WTC11 (cell line): ENCODE measurements at regions not wholly inside any gene's neighbourhood (a gene's known extent, or its start where the extent isn't known, plus 50 kb on each side); places are given as distances from the start of the nearest gene placed in this dataset.

Source experiments
- ATAC-seq: fragments of 200-7000 bp; cut with Tn5 transposase; 2 replicates; pipeline ENCODE4 v1.10.0; 2021; ENCODE audit warnings: mild to moderate bottlenecking, moderate library complexity
- CTCF ChIA-PET: fragments of 300-600 bp; sonication (Branson Sonifier 250); formaldehyde crosslinking; loops from one replicate; lab custom pipeline; 2021; ENCODE audit warnings: antibody characterized with exemption; lab: Charles Lee
- POLR2A ChIA-PET: fragments of 350-600 bp; sonication (Branson Sonifier 250); formaldehyde crosslinking; loops from one replicate; lab custom pipeline; 2021; ENCODE audit warnings: antibody characterized with exemption; lab: Charles Lee
- DNase-seq: peaks from one replicate; pipeline ENCODE4 v3.0.0; 2021; ENCODE audit warnings: low spot score
- H3K27ac Mint-ChIP-seq: 2 replicates; pipeline ENCODE4 v1.8.0; 2021; ENCODE audit warnings: mixed read lengths
- H3K27me3 Mint-ChIP-seq: 2 replicates; pipeline ENCODE4 v1.8.0; 2021; ENCODE audit warnings: low read depth, mild to moderate bottlenecking, moderate library complexity, mixed read lengths
- H3K36me3 Mint-ChIP-seq: 2 replicates; pipeline ENCODE4 v1.8.0; 2021; ENCODE audit warnings: mixed read lengths
- H3K4me1 Mint-ChIP-seq: 2 replicates; pipeline ENCODE4 v1.8.0; 2022; ENCODE audit warnings: mixed read lengths
- H3K4me3 Mint-ChIP-seq: 2 replicates; pipeline ENCODE4 v1.8.0; 2021; ENCODE audit warnings: mild to moderate bottlenecking, moderate library complexity, mixed read lengths
- H3K9me3 Mint-ChIP-seq: 2 replicates; pipeline ENCODE4 v1.8.0; 2021; ENCODE audit warnings: mixed read lengths
- CBFB ChIP-seq: sonication (generic); formaldehyde crosslinking; IDR thresholded peaks from 2 replicates; pipeline ENCODE4 v1.8.1; 2022; ENCODE audit warnings: mild to moderate bottlenecking, low read depth, missing genetic modification reagents
- E2F5 ChIP-seq: sonication (generic); formaldehyde crosslinking; IDR thresholded peaks from 2 replicates; pipeline ENCODE4 v1.8.1; 2022; ENCODE audit warnings: mild to moderate bottlenecking, moderate library complexity, missing genetic modification reagents
- ELF4 ChIP-seq: sonication (generic); formaldehyde crosslinking; IDR thresholded peaks from 2 replicates; pipeline ENCODE4 v1.8.1; 2022; ENCODE audit warnings: low read depth, mild to moderate bottlenecking, moderate library complexity, missing genetic modification reagents
- FOXJ3 ChIP-seq: sonication (generic); formaldehyde crosslinking; IDR thresholded peaks from 2 replicates; pipeline ENCODE4 v1.9.0; 2021; ENCODE audit warnings: missing genetic modification reagents, mild to moderate bottlenecking, borderline replicate concordance
- MLX ChIP-seq: sonication (generic); formaldehyde crosslinking; IDR thresholded peaks from 2 replicates; pipeline ENCODE4 v1.8.1; 2023; ENCODE audit warnings: mild to moderate bottlenecking, missing genetic modification reagents, moderate library complexity
- OVOL2 ChIP-seq: fragments of 250-450 bp; sonication (Bioruptor Pico); IDR thresholded peaks from 2 replicates; pipeline ENCODE4 v1.9.0; 2021; ENCODE audit warnings: mild to moderate bottlenecking, borderline replicate concordance
- PRRX2 ChIP-seq: fragments of 250-450 bp; sonication (Bioruptor Pico); IDR thresholded peaks from 2 replicates; pipeline ENCODE4 v1.8.0; 2021; ENCODE audit warnings: mild to moderate bottlenecking
- TEAD4 ChIP-seq: sonication (generic); formaldehyde crosslinking; IDR thresholded peaks from 2 replicates; pipeline ENCODE4 v1.8.0; 2022; ENCODE audit warnings: mild to moderate bottlenecking, missing genetic modification reagents
- TP53 ChIP-seq: sonication (generic); formaldehyde crosslinking; IDR thresholded peaks from 2 replicates; pipeline ENCODE4 v1.8.1; 2023; ENCODE audit warnings: mild to moderate bottlenecking, missing genetic modification reagents
- ZBTB21 ChIP-seq: sonication (generic); formaldehyde crosslinking; IDR thresholded peaks from 2 replicates; pipeline ENCODE4 v1.8.1; 2023; ENCODE audit warnings: mild to moderate bottlenecking, missing genetic modification reagents, borderline replicate concordance
- ZNF138 ChIP-seq: sonication (generic); formaldehyde crosslinking; conservative IDR thresholded peaks from 2 replicates; pipeline ENCODE4 v1.8.1; 2022; ENCODE audit warnings: mild to moderate bottlenecking, moderate library complexity, missing genetic modification reagents
- ZNF416 ChIP-seq: fragments of 250-450 bp; sonication (Bioruptor Pico); IDR thresholded peaks from 2 replicates; pipeline ENCODE4 v1.9.0; 2021; ENCODE audit warnings: mild to moderate bottlenecking, inconsistent platforms
- ZNF425 ChIP-seq: fragments of 250-450 bp; sonication (Bioruptor Pico); conservative IDR thresholded peaks from 2 replicates; pipeline ENCODE4 v1.9.0; 2021; ENCODE audit warnings: mild to moderate bottlenecking
- ZNF671 ChIP-seq: fragments of 250-450 bp; sonication (Bioruptor Pico); IDR thresholded peaks from 2 replicates; pipeline ENCODE4 v1.8.0; 2021; ENCODE audit warnings: mild to moderate bottlenecking
- TF ChIP-seq, protein P1 (sequence below): fragments of 250-450 bp; sonication (Bioruptor Pico); IDR thresholded peaks from 2 replicates; pipeline ENCODE4 v1.9.0; 2021; ENCODE audit warnings: mild to moderate bottlenecking
- TF ChIP-seq, protein P2 (sequence below): sonication (generic); formaldehyde crosslinking; IDR thresholded peaks from 2 replicates; pipeline ENCODE4 v1.8.0; 2022; ENCODE audit warnings: mild to moderate bottlenecking, missing genetic modification reagents

- TF ChIP-seq, protein P1, sequence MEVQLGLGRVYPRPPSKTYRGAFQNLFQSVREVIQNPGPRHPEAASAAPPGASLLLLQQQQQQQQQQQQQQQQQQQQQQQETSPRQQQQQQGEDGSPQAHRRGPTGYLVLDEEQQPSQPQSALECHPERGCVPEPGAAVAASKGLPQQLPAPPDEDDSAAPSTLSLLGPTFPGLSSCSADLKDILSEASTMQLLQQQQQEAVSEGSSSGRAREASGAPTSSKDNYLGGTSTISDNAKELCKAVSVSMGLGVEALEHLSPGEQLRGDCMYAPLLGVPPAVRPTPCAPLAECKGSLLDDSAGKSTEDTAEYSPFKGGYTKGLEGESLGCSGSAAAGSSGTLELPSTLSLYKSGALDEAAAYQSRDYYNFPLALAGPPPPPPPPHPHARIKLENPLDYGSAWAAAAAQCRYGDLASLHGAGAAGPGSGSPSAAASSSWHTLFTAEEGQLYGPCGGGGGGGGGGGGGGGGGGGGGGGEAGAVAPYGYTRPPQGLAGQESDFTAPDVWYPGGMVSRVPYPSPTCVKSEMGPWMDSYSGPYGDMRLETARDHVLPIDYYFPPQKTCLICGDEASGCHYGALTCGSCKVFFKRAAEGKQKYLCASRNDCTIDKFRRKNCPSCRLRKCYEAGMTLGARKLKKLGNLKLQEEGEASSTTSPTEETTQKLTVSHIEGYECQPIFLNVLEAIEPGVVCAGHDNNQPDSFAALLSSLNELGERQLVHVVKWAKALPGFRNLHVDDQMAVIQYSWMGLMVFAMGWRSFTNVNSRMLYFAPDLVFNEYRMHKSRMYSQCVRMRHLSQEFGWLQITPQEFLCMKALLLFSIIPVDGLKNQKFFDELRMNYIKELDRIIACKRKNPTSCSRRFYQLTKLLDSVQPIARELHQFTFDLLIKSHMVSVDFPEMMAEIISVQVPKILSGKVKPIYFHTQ: no peak
- no peak for TF ChIP-seq ELF4 (CRISPR knock-in tag)
- TF ChIP-seq OVOL2 (CRISPR knock-in tag): no peak
- TF ChIP-seq, protein P2, sequence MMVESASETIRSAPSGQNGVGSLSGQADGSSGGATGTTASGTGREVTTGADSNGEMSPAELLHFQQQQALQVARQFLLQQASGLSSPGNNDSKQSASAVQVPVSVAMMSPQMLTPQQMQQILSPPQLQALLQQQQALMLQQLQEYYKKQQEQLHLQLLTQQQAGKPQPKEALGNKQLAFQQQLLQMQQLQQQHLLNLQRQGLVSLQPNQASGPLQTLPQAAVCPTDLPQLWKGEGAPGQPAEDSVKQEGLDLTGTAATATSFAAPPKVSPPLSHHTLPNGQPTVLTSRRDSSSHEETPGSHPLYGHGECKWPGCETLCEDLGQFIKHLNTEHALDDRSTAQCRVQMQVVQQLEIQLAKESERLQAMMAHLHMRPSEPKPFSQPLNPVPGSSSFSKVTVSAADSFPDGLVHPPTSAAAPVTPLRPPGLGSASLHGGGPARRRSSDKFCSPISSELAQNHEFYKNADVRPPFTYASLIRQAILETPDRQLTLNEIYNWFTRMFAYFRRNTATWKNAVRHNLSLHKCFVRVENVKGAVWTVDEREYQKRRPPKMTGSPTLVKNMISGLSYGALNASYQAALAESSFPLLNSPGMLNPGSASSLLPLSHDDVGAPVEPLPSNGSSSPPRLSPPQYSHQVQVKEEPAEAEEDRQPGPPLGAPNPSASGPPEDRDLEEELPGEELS (CRISPR knock-in tag): no peak
Observed at GRCh38 chr6:6867404-6867799, 240.4 kb upstream of the RREB1 start (continued).

GRCh38 chr6:6869094-6869493 is 238.7 kb upstream of the RREB1 start:
- Mint-ChIP-seq H3K27ac (no peak overlapping the region), H3K27me3 (no peaks in the 10 kb centered on the region; the same call in 1 of the 2 replicates), H3K4me1 (peaks cover 12% of the 10 kb centered on the region), H3K36me3 (no peaks in the 10 kb centered on the region), H3K4me3 (no peak overlapping the region), H3K9me3 (peaks cover 13% of the 10 kb centered on the region)
- ATAC-seq (no peak), DNase-seq (no peak)
- TF ChIP-seq ZBTB21 (CRISPR knock-in tag): no peak
- TF ChIP-seq CBFB (CRISPR knock-in tag): no peak
- TF ChIP-seq ZNF425: no peak
- TF ChIP-seq ZNF416 (CRISPR knock-in tag): no peak
- TF ChIP-seq ZNF138 (CRISPR knock-in tag): no peak
- TF ChIP-seq PRRX2 (CRISPR knock-in tag): no peak
- TF ChIP-seq TEAD4 (CRISPR knock-in tag): no peak
- TF ChIP-seq ZNF671 (CRISPR knock-in tag): no peak
- no peak for TF ChIP-seq E2F5 (CRISPR knock-in tag)
- TF ChIP-seq TP53 (CRISPR knock-in tag): no peak
- TF ChIP-seq FOXJ3 (CRISPR knock-in tag): no peak
- TF ChIP-seq, protein P2 (CRISPR knock-in tag): no peak
- no peak for TF ChIP-seq MLX (CRISPR knock-in tag)
- POLR2A ChIA-PET: no interaction called here
- CTCF ChIA-PET: interaction anchor here (0.9 to 1.0 kb wide), 2 partner anchors 13 to 81 kb away, joined by 3 read pairs; no protein-coding TSS in a partner anchor
